Glomerular visceral epithelial cell (primary cell): ENCODE measurements at regions not wholly inside any gene's neighbourhood (a gene's known extent, or its start where the extent isn't known, plus 50 kb on each side); places are given as distances from the start of the nearest gene placed in this dataset.
A peak's percentile ranks its signal among the peaks of the same experiment; 100 is the strongest.

Experiments
- DNase-seq: peaks from one replicate; pipeline ENCODE4 v3.0.0-alpha.2; 2016; ENCODE audit errors: extremely low spot score

DNA sequence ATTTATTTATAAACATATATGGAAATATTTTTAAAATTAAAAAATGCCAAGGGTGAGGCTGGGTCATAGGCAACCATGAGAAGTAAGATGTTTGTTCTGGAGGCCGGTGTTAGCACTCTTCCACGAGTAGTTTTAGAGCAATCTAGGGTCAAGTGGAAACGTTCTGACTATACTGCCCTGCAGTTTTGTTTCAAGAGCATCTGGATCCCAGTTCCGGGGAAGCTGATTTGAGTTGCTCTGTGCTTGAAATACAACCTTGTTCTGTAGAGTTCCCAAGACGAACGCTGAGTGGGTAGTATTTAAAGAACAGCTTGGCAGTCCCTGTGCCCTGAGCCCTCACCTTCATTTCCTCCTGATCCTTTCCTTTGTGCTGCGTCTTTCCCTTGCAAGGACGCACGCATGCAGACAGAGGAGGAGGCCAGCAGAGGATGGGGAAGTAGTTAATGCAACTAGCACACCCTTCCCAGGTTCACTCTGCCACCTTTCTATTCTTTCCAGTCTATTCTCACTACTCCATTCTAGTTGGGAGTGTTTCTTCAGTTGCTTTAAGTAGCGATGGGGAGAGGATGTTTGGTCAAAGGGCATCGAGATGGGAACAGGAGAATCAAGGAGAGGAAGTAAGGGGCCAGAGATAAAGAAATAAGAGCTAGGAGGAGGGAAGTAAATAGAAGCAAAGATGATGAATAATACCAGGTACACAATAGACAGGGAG is 68.3 kb upstream of the ZSWIM6 start:
- no peak for DNase-seq

DNA sequence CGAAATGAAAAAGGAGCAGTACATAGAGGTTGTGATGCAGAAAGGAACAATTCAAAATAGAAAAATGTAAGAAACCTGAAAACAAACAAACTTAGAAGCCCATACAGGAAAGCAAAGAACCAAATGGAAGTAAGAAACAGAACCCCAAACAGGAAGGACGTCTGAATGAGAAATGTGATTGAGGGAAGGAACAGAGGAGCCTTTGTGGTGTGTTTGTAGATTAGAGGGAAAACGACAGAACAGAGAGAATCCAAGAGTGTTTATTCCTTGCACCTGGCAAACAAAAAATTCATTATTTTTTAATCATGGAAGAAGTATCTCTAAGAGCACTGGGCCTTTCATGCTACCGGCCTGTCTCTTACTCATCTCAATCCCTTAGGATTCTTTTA is 67.8 kb upstream of the ZSWIM6 start:
- DNase-seq = no peak

DNA sequence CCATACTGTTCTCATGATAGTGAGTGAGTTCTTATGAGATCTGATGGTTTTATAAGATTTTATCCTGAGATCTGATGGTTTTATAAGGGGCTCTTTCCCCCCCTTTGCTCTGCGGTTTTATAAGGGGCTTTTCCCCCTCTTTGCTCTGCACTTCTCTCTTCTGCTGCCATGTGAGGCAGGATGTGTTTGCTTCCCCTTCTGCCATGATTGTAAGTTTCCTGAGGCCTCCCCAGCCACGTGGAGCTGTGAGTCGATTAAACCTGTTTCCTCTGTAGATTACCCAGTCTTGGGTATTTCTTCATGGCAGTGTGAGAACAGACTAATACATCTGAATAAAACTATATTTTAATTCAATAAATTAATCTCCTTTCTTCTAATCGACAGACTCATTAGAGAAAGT is 64.9 kb upstream of the ZSWIM6 start:
- DNase-seq = no peak

DNA sequence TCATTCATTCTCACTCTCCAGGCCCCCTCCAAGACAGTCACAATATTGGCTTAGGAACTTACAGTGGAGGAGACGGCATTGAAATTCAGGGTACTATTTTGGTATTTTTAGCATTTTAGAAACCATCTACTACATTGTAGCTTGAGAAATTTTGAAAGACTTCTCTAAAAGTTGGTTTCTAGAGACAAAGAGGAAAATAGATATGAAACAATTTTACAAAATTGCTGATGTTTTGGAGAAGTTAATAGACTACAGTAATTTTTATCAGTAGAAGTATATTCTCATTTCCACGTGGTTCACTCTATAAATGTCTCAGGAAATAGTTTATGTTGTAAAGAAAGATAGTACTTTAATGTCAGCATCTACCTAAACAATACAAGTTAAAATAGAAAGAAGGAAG is 63.2 kb upstream of the ZSWIM6 start:
- no peak for DNase-seq

DNA sequence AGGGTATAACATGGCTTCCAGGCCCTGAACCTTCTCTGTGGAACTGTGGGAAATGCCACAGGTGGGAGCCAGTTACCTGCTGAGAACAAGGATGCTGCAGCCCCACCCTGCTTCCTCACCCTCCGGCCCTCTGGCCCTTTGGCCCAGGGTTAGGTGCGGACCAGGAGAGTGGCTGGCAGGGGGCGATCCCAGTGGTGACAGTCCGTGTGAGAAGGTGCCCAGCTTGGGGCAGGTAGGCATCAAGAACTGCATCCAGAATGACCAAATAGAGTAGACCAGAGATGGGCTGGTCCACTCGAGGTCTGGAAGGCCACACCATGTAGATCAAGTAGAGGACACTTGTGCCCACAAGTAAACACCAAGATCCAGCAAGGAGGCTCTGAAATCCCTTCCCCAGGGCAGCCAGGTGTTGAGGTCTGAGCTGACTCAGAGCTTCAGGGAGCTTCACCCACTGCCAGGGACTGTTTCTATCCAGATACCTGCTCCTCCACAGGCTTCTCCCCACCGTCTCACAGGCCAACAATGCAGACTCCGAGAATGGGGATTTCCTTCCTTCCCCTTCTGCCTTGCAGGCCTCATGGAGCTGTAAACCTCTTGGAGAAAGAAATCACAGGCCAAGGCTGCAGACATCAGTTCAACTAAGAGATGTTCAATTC is 61.4 kb upstream of the ZSWIM6 start:
- DNase-seq = no peak

DNA sequence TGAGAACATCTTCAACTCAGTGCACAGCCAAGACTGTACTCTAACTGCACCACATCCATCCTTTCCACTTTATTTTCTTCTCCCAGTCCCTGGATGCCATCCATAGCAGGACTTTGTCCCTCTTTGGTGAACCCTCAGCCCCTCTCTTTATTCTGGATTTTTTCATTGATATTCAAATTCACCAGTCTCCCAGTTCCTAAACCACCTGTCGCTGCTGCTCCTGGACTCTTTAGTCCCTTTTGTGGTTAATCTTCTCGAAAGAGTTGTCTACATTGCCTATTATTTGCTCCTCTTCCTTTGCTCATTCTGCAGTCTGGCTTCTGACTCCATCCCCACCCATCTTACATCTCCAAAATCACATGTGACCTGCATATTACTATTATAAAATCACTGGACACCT is 59.4 kb upstream of the ZSWIM6 start:
- no peak for DNase-seq

DNA sequence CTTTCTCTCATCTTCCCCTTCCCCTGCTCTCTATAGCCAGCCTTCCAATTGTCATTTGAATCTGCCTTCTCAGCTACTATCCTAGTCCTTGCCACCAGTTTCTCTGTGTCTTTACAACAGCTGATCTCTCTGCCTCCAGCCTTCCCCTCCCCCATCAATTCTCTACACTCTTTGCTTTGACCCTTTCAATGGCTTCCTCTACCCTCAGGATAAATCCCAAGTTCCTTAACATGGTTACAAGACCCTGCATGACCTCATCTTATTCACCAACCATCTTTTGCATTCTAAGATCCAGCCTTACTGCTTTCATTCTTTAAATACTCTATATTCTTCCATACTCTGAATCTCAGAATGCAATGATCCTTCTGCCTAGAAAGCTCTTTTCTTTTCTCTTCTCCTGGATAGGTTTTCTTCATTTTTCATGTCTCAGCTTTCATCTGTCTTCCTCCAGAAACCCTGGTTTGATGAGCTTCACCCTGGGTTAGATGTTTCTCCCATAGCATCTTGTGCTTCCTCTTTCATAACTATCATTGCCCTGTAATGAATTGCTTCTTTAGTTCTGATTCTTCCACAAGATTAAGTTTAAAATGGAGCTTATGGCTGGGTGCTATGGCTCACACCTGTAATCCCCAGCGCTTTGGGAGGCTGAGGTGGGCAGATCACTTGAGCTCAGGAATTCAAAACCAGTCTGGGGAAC is 58.6 kb upstream of the ZSWIM6 start:
- no peak for DNase-seq

DNA sequence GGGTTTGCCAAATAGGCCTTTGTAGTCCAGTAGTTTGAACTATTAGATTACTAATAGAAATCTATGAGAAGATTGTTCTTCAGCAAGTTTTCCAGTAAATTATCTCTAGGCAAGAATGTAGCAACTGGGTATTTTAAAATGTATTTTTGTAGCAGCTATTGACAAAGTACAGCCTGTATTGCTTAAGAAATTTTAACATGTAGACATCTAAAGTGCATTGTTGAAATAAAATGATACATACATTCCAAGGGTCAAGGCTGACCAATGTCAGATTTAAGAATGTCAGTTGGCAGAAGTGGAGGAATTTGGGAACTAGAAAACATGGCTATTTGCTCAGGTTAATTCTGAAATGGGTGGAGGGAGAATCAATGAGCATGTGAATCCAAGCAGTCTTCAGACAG is 57.5 kb upstream of the ZSWIM6 start:
- DNase-seq = no peak

DNA sequence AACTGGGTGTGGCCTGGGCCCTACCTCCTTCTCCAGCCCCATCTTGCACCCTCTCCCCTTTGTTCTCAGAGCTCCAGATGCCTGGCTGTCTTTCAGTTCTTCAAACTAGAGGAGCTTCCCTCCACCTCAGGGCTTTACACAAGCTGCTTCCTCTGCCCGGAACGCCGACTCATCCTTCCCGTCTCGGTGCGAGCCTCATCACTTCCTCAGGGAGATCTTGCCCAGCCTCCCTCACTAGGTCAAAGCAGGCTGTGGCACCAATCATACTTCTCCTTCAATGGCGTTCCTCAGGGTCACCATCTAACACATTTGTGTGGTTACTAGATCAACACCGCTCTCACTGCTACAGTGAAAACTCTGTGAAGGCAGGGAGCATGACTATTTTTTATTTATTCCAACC is 56.2 kb upstream of the ZSWIM6 start:
- peak; percentile 55 for DNase-seq

DNA sequence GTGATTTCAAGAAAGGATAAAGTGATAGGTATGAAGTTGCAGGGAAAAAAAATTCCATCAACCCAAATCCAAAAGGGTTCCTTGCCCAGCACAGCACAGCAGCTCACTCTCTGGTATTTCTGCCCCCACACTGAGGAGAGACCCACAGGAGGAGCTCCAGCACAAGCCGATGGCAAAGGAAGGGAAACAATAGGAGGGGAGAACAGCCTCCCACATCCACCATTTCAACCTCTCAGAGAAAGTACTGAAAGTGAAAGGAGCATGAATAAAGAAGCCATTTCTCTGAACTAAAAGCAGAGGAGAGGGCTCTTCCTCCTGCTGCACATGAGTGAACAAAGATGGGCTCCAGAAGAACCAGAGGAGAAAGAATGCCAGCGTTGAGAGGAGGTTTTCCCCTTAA is 54.9 kb upstream of the ZSWIM6 start:
- peak; percentile 63 for DNase-seq

DNA sequence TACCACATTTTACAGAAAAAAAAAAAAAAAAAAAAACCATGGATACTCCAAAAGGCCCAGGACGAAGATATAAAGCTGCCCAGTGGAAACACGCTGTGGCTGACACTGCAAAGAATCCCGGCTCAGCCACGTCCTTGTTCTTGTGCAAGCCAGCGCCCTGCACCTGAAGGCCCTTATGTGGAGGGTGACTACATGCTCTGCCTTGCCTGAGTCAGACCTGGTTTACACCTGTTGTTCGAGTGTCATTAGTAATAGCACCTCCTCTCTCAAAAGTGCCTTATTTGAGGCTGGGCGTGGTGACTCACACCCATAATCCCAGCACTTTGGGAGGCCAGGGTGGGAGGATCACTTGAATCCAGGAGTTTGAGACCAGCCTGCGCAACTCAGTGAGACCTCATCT is 54.3 kb upstream of the ZSWIM6 start:
- DNase-seq = peak; percentile 28

DNA sequence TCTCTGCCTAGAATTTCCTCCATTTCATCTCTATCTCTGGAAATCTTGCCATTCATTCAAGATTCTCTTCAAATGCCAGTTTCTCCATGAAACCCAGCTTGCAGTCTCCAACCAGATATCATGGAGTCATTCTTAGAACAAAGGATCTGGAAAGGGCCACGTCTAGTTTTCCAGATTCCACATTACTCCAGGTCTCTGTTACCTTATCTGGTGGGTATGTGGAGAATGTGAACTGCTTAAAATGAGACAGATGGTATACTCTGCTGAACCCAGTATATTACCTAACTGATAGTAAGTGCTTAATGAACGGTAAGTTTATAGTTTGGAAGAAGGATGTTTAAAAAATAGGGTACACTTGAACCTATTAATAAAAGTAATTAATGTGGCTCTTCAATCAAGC is 52.3 kb upstream of the ZSWIM6 start:
- peak; percentile 53 for DNase-seq

DNA sequence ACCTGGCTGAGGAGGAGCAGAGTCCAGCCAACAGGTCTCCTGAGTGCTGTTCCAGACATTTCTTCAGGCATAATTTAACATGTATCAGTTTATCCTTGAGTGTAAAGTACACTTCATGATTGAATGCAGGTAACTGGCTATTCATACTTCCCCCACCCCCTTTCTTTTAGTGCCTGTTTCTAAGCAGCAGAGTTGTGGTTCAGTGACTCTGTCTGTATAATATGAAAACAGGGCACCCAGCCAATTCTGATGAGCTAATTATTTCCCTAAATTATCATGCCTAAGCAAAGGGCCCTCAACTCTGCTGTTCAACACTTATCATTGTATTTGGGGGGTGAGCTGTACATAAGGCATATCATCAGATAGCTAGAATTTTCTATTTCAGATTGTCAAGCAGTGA is 51.9 kb upstream of the ZSWIM6 start:
- peak; percentile 88 for DNase-seq

DNA sequence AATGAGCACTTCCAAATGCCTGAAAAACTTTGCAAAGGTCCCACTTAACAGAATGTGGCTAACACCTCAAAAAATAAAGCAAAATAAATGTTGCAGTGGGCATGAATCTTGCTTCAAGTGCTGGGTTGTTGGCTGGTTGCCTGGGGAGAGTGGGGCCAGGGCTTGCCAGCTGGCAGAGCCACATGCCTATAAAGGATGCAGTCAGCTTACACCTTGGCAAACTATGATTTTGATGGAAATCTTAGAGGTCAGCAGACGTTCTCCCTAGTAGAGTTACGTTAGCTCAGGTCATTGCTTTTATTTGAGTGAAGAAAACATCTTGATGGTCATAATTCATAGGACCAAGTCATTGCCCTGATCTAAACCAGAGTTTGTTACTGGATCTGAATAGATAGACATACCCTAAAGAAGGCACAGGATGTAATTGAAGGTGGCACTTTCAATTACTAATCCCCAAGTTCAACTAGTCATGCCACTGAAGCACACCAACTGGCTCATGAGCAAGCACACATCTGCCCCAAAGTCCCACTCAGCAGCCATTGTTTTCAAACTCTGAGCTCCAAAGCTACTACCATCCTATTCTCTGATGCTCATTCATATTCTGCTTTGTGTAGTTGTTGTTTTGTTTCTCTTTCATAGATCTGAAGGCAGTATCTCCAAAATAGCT is 51.2 kb upstream of the ZSWIM6 start:
- peak; percentile 70 for DNase-seq

DNA sequence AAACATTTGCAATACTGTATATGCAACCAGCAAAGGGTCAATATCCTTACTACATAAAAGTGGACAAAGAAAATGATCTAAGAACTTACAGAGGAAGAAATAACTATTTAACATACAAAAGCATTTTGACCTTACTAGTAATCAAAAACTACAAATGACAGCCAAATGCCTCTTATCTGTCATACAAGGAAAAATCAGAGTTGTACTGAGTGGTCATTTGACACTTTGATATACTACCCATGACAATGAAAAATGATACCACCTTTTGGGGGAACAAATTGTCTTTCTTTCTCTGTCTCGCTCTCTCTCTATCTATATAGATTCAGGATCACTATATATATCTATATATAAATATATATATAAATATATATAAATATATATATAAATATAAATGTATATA is 50.4 kb upstream of the ZSWIM6 start:
- DNase-seq = no peak
